ENCODE measurements at regions not wholly inside any gene's neighbourhood (a gene's known extent, or its start where the extent isn't known, plus 50 kb on each side); places are given as distances from the start of the nearest gene placed in this dataset.

DNA sequence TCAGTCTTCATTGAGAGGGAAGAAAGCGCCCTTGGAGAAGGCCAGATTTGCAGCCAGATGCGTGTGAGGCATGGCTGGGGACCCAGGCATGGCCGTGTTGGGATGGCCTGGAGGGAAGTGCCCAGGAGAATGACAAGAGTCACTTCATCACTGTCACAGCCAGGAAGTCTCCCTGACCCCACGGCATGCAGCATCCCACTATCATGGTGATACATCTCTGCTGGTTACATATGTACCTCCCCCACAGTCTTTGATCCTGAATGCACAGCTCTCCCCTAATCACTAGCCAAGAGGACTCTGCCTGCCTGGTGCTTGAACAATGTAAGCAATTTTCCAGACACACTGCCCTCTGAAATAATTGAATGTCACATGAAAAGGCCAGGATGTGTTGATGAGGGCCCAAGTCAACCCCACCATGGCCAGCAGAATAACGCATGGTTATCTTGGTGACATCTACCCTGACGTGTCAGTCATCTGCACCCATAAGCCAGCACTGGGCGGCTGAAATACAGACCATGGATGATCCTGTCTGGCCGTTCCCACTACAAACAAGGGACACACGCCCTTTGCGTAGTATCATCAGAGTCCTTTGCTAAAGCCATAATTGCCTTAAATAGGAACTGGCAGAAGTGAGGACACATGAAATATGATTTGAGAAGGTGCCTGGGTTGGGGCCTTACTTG, 149.7 kb upstream of the SPACA7 start:
- TF ChIP-seq CTCF (IDR thresholded peaks at IDR 0.05) (no peak), POLR2A (IDR thresholded peaks at IDR 0.05) (no peak)

Data from thyroid gland (tissue), 4 donors.